H9 (cell line): ENCODE measurements at regions not wholly inside any gene's neighbourhood (a gene's known extent, or its start where the extent isn't known, plus 50 kb on each side); places are given as distances from the start of the nearest gene placed in this dataset.

Experiments
- DNase-seq: peaks from one replicate; pipeline ENCODE4 v3.0.0-alpha.2; 2017
- H2AFZ ChIP-seq: one replicate; pipeline ENCODE4 v1.6.1; 2013; ENCODE audit warnings: mild to moderate bottlenecking, low read length, control low read depth, moderate library complexity
- H2AK5ac ChIP-seq: 2 replicates; pipeline ENCODE4 v1.6.1; 2013; ENCODE audit warnings: low read length, control low read depth, mixed read lengths; ENCODE audit not compliant: insufficient read length
- H2BK120ac ChIP-seq: one replicate; pipeline ENCODE4 v1.6.1; 2013; ENCODE audit warnings: low read depth, mild to moderate bottlenecking, low read length, control low read depth, inconsistent platforms; ENCODE audit not compliant: poor library complexity, severe bottlenecking
- H2BK12ac ChIP-seq: 2 replicates; pipeline ENCODE4 v1.6.1; 2013; ENCODE audit warnings: low read length, control low read depth, mixed read lengths, low read depth; ENCODE audit not compliant: insufficient read length
- H2BK15ac ChIP-seq: 2 replicates; pipeline ENCODE4 v1.6.1; 2013; ENCODE audit warnings: low read depth, low read length, control low read depth
- H2BK20ac ChIP-seq: one replicate; pipeline ENCODE4 v1.6.1; 2013; ENCODE audit warnings: low read depth, mild to moderate bottlenecking, low read length, control low read depth, inconsistent platforms; ENCODE audit not compliant: poor library complexity, severe bottlenecking
- H2BK5ac ChIP-seq: 2 replicates; pipeline ENCODE4 v1.6.1; 2013; ENCODE audit warnings: low read length, control low read depth, mixed read lengths; ENCODE audit not compliant: insufficient read length
- H3K14ac ChIP-seq: 2 replicates; pipeline ENCODE4 v1.6.1; 2013; ENCODE audit warnings: low read length, control low read depth; ENCODE audit not compliant: insufficient read depth
- H3K18ac ChIP-seq: 2 replicates; pipeline ENCODE4 v1.6.1; 2013; ENCODE audit warnings: low read depth, mild to moderate bottlenecking, mixed read lengths, low read length, control low read depth; ENCODE audit not compliant: insufficient read length
- H3K23ac ChIP-seq: 2 replicates; pipeline ENCODE4 v1.6.1; 2013; ENCODE audit warnings: low read length, control low read depth, mixed read lengths, low read depth; ENCODE audit not compliant: insufficient read length
- H3K23me2 ChIP-seq: 2 replicates; pipeline ENCODE4 v1.6.1; 2013; ENCODE audit warnings: low read depth, mild to moderate bottlenecking, mixed read lengths, low read length, control low read depth; ENCODE audit not compliant: insufficient read length, poor library complexity, severe bottlenecking
- H3K27ac ChIP-seq: 2 replicates; pipeline ENCODE4 v1.5.1; 2013; ENCODE audit warnings: low read length, control low read depth, mixed read lengths, low read depth; ENCODE audit not compliant: insufficient read length
- H3K27me3 ChIP-seq: 2 replicates; pipeline ENCODE4 v1.6.1; 2013; ENCODE audit warnings: low read length, control low read depth, inconsistent platforms; ENCODE audit not compliant: insufficient read depth
- H3K4ac ChIP-seq: 2 replicates; pipeline ENCODE4 v1.6.1; 2013; ENCODE audit warnings: low read depth, mild to moderate bottlenecking, control low read depth, inconsistent platforms, low read length, moderate library complexity
- H3K4me1 ChIP-seq: 2 replicates; pipeline ENCODE4 v1.6.1; 2013; ENCODE audit warnings: low read length, control low read depth, inconsistent platforms; ENCODE audit not compliant: insufficient read depth
- H3K4me2 ChIP-seq: 2 replicates; pipeline ENCODE4 v1.6.1; 2013; ENCODE audit warnings: low read length, control low read depth, mixed read lengths; ENCODE audit not compliant: insufficient read length, insufficient read depth
- H3K56ac ChIP-seq: 2 replicates; pipeline ENCODE4 v1.6.1; 2013; ENCODE audit warnings: low read depth, mild to moderate bottlenecking, mixed read lengths, low read length, control low read depth; ENCODE audit not compliant: insufficient read length
- H3K79me1 ChIP-seq: 2 replicates; pipeline ENCODE4 v1.6.1; 2013; ENCODE audit warnings: low read depth, mild to moderate bottlenecking, moderate library complexity, low read length, control low read depth, inconsistent platforms; ENCODE audit not compliant: insufficient read depth, poor library complexity, severe bottlenecking
- H3K79me2 ChIP-seq: 2 replicates; pipeline ENCODE4 v1.6.1; 2013; ENCODE audit warnings: low read length, control low read depth, inconsistent platforms; ENCODE audit not compliant: insufficient read depth
- H3K9ac ChIP-seq: 2 replicates; pipeline ENCODE4 v1.6.1; 2013; ENCODE audit warnings: low read length, control low read depth, mixed read lengths; ENCODE audit not compliant: insufficient read length; ENCODE audit errors: extremely low read depth
- H3K9me3 ChIP-seq: one replicate; pipeline ENCODE4 v1.6.1; 2013; ENCODE audit warnings: low read depth, low read length, inconsistent platforms; ENCODE audit not compliant: control insufficient read depth
- H3T11ph ChIP-seq: one replicate; pipeline ENCODE4 v1.6.1; 2013; ENCODE audit warnings: mild to moderate bottlenecking, low read length, control low read depth, inconsistent platforms
- H4K20me1 ChIP-seq: one replicate; pipeline ENCODE4 v1.6.1; 2013; ENCODE audit not compliant: control insufficient read depth, insufficient read length, insufficient read depth
- H4K5ac ChIP-seq: 2 replicates; pipeline ENCODE4 v1.6.1; 2013; ENCODE audit warnings: low read depth, mild to moderate bottlenecking, mixed read lengths, low read length, control low read depth; ENCODE audit not compliant: insufficient read length
- H4K8ac ChIP-seq: replicated peaks from 2 replicates; pipeline ENCODE4 v1.6.1; 2013; ENCODE audit warnings: low read length, control low read depth, mixed read lengths, low read depth; ENCODE audit not compliant: insufficient read length
- H4K91ac ChIP-seq: 2 replicates; pipeline ENCODE4 v1.6.1; 2013; ENCODE audit warnings: low read depth, mild to moderate bottlenecking, moderate library complexity, mixed read lengths, low read length, control low read depth; ENCODE audit not compliant: insufficient read length
- H3K27ac Mint-ChIP-seq, 3 experiments: 2 replicates in 2 of 3; 3 replicates in 1 of 3; pipeline ENCODE4 v1.8.0; 2020 to 2021; ENCODE audit warnings: mixed read lengths in 3 of 3, mild to moderate bottlenecking in 1 of 3, moderate library complexity in 1 of 3
- H3K27me3 Mint-ChIP-seq: 2 replicates; pipeline ENCODE4 v1.8.0; 2021; ENCODE audit warnings: low read depth, mild to moderate bottlenecking, moderate library complexity, mixed read lengths
- H3K36me3 Mint-ChIP-seq, 3 experiments: 2 replicates in 2 of 3; 3 replicates in 1 of 3; pipeline ENCODE4 v1.8.0; 2020 to 2021; ENCODE audit warnings: low read depth in 3 of 3, mixed read lengths in 3 of 3; ENCODE audit not compliant: insufficient read depth in 1 of 3
- H3K4me1 Mint-ChIP-seq, 2 experiments: 2 replicates each; pipeline ENCODE4 v1.8.0; 2020; ENCODE audit warnings: mixed read lengths in 2 of 2
- H3K4me3 Mint-ChIP-seq, 2 experiments: 2 replicates in 1 of 2; 3 replicates in 1 of 2; pipeline ENCODE4 v1.8.0; 2020 to 2021; ENCODE audit warnings: mild to moderate bottlenecking in 2 of 2, mixed read lengths in 2 of 2, moderate library complexity in 1 of 2
- H3K9me3 Mint-ChIP-seq, 2 experiments: 2 replicates in 1 of 2; 3 replicates in 1 of 2; pipeline ENCODE4 v1.8.0; 2020; ENCODE audit warnings: mild to moderate bottlenecking in 2 of 2, mixed read lengths in 2 of 2, moderate library complexity in 1 of 2
- CTCF ChIP-seq: fragments of 200-600 bp; sonication (generic); conservative IDR thresholded peaks from 3 replicates; pipeline ENCODE4 v1.8.0; 2021; ENCODE audit warnings: antibody characterized with exemption, mild to moderate bottlenecking
- WGBS: extraction: QIAGEN DNeasy Blood & Tissue Kit; methylation state at CpG from one replicate; pipeline ENCODE4 v1.1.7; 2013; ENCODE audit warnings: missing lambda C conversion rate, low lambda C conversion rate, mixed read lengths; ENCODE audit not compliant: insufficient read length; ENCODE audit errors: extremely low coverage; 5-methylcytosine and 5-hydroxymethylcytosine counted together

GRCh38 chr2:62577994-62578781 is 72.2 kb upstream of the TMEM17 start:
- Histone ChIP-seq H2AFZ (no peak overlapping the region), H3K9ac (no peak overlapping the region), H3K9me3 (no peaks in the 10 kb centered on the region), H3K79me2 (no peaks in the 10 kb centered on the region), H3K14ac (no peak overlapping the region), H3K23me2 (no peaks in the 10 kb centered on the region), H4K20me1 (no peaks in the 10 kb centered on the region), H3K79me1 (no peaks in the 10 kb centered on the region), H4K5ac (no peak overlapping the region), H3K4ac (no peak overlapping the region), H2BK5ac (no peak overlapping the region), H3K4me2 (no peak overlapping the region), H4K8ac (no peak overlapping the region), H4K91ac (no peak overlapping the region), H3K27ac (no peak overlapping the region), H2BK15ac (no peak overlapping the region), H3K18ac (no peak overlapping the region), H3K4me1 (no peaks in the 10 kb centered on the region), H2BK20ac (no peak overlapping the region), H3K56ac (no peak overlapping the region), H2BK12ac (no peak overlapping the region), H2BK120ac (no peak overlapping the region), H3K27me3 (no peaks in the 10 kb centered on the region), H2AK5ac (no peak overlapping the region), H3K23ac (no peak overlapping the region), H3T11ph (no peak overlapping the region)
- H3K4me3 Mint-ChIP-seq, result no peak overlapping the region
- DNase-seq, result no peak
- no peak for TF ChIP-seq CTCF
- H3K36me3 Mint-ChIP-seq, result no peaks in the 10 kb centered on the region
- H3K27me3 Mint-ChIP-seq, result 0 out of 2 replicates have a peak, but pooled peaks cover under 1% of the 10 kb centered on the region
- H3K27ac Mint-ChIP-seq, result no peak overlapping the region; a peak in 1 of 7 replicates
- no peaks in the 10 kb centered on the region for H3K4me1 Mint-ChIP-seq
- no CpG with 5 or more reads among the region's 2 CpGs for WGBS
- H3K9me3 Mint-ChIP-seq, result no peaks in the 10 kb centered on the region; a peak in 1 of 5 replicates
